ENCODE measurements at regions not wholly inside any gene's neighbourhood (a gene's known extent, or its start where the extent isn't known, plus 50 kb on each side); places are given as distances from the start of the nearest gene placed in this dataset.

DNA sequence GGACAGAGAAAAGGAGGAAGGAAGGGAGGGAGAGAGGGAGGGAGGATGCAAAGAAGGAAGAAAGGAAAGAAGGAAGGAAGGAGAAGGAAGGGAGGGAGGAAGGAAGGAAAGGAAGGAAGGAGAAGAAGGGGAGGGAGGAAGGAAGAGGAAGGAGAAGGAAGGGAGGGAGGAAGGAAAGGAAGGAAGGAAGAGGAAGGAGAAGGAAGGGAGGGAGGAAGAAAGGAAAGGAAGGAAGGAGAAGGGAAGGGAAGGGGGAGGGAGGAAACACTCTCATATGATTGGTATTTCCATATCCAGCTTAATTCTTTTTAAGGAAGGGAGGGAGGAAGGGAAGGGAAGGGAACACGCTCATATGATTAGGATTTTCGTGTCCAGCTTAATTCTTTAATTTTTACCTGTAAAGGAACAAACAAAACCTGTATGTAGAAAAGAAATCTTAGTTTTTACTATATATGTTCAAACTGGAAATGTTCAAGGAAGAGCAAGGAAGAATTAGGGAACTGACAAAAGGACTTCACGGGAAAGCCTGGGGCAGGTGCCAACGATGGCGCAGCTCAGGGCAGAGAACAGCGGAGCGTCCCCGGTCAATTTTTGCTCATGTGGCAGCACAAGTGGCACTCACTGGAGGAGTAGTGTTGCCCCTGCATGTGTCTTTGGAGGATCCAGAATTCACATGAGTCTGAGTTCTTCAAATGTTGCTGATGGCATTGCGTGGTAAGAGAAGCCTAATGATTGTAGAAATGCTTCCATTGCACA is 228.6 kb downstream of the ZNF516 start:
- no peaks in the 10 kb centered on the region for H3K27me3 ChIP-seq
- H3K9me3 ChIP-seq, result no peaks in the 10 kb centered on the region
- TF ChIP-seq POLR2AphosphoS5 (IDR thresholded peaks at IDR 0.05; ENCODE audit: insufficient read depth in 1 of 2, low read depth in 1 of 2) (no peak), POLR2A (IDR thresholded peaks at IDR 0.05) (no peak)
- TF ChIP-seq, protein P1, sequence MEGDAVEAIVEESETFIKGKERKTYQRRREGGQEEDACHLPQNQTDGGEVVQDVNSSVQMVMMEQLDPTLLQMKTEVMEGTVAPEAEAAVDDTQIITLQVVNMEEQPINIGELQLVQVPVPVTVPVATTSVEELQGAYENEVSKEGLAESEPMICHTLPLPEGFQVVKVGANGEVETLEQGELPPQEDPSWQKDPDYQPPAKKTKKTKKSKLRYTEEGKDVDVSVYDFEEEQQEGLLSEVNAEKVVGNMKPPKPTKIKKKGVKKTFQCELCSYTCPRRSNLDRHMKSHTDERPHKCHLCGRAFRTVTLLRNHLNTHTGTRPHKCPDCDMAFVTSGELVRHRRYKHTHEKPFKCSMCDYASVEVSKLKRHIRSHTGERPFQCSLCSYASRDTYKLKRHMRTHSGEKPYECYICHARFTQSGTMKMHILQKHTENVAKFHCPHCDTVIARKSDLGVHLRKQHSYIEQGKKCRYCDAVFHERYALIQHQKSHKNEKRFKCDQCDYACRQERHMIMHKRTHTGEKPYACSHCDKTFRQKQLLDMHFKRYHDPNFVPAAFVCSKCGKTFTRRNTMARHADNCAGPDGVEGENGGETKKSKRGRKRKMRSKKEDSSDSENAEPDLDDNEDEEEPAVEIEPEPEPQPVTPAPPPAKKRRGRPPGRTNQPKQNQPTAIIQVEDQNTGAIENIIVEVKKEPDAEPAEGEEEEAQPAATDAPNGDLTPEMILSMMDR (IDR thresholded peaks at IDR 0.05), result no peak
- peaks cover 23% of the 10 kb centered on the region for H3K4me1 ChIP-seq
- peak overlapping the region; percentile 83 for H3K27ac ChIP-seq
- DNase-seq (ENCODE audit: extremely low spot score in 2 of 2), result no peak
- no peaks in the 10 kb centered on the region for H3K36me3 ChIP-seq
- H3K4me3 ChIP-seq, result peak overlapping the region; percentile 18 to 27
- intact Hi-C loops (cut with DNase I), result no loop called here

DNA sequence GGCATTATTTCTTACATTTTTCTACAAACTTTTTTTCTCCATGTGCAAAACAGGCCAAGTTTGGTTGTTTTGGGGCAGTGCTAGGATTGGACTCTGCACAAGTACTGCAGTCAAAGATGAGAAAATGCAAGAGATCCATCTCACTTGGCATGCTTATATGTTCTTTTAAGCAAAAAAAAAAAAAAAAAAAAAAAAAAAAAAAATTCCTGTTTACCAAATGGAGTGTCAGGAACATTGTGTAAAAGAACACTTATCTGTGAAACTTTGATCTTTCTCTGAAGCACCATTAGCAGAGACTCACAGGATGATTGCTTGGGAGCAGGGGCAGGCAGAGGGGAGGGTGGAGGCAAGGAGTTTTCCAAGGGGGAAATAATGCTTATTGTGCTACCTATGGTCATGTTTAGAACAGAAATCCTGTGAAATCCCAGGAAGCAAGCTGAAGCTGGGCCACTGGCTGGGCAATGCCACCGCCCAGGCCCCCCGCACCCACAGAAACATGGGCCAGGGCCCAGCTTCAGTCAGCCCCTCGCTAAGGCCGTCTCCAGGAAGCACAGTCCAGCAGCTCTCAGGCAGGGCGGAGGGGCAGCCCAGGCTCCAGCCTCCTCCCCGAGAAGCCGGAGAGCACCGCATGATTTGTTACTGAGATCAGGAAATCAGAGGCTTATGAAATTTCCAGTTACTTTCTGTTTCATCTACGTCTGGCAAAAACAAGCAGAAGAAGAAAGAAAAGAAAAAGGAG is 229.4 kb downstream of the ZNF516 start:
- DNase-seq (ENCODE audit: extremely low spot score in 2 of 2), result no peak
- peak overlapping the region; percentile 18 to 27 for H3K4me3 ChIP-seq
- TF ChIP-seq POLR2A (IDR thresholded peaks at IDR 0.05), result no peak
- peak in 1 of 2 donors; percentile 65 for TF ChIP-seq POLR2AphosphoS5 (IDR thresholded peaks at IDR 0.05; ENCODE audit: insufficient read depth in 1 of 2, low read depth in 1 of 2)

DNA sequence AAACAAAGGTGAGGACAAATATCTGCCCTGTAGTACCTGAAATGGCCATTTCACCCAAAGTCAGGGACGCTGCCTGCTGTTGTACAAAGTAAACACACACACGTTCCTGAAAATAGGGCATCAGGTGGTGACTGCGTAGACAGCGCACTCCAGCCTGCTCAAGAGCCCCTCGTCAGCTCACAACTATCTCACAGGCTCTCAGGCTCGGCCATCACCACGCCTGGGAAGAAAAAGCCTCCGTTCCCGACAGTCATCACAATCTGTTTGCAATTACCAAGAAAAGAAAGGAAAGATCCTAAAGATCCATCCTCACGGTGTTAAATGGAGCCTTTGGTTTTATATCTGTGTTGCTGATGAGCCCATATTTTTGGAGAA is 230.2 kb downstream of the ZNF516 start:
- intact Hi-C loops (cut with DNase I), result no loop called here
- Histone ChIP-seq H3K4me1 (peaks cover 23% of the 10 kb centered on the region), H3K9me3 (no peaks in the 10 kb centered on the region), H3K27me3 (no peaks in the 10 kb centered on the region), H3K27ac (peak overlapping the region; percentile 83), H3K4me3 (no peak overlapping the region), H3K36me3 (no peaks in the 10 kb centered on the region)
- no peak for TF ChIP-seq POLR2A (IDR thresholded peaks at IDR 0.05)
- TF ChIP-seq POLR2AphosphoS5 (IDR thresholded peaks at IDR 0.05; ENCODE audit: insufficient read depth in 1 of 2, low read depth in 1 of 2), result no peak
- TF ChIP-seq, protein P1 (IDR thresholded peaks at IDR 0.05), result no peak
- DNase-seq (ENCODE audit: extremely low spot score in 2 of 2), result no peak

More for the DNA sequence above, 229.4 kb downstream of the ZNF516 start:
- peaks cover 23% of the 10 kb centered on the region for H3K4me1 ChIP-seq
- intact Hi-C loops (cut with DNase I), result no loop called here
- peak overlapping the region; percentile 83 for H3K27ac ChIP-seq
- H3K36me3 ChIP-seq, result no peaks in the 10 kb centered on the region
- no peaks in the 10 kb centered on the region for H3K9me3 ChIP-seq
- no peaks in the 10 kb centered on the region for H3K27me3 ChIP-seq

DNA sequence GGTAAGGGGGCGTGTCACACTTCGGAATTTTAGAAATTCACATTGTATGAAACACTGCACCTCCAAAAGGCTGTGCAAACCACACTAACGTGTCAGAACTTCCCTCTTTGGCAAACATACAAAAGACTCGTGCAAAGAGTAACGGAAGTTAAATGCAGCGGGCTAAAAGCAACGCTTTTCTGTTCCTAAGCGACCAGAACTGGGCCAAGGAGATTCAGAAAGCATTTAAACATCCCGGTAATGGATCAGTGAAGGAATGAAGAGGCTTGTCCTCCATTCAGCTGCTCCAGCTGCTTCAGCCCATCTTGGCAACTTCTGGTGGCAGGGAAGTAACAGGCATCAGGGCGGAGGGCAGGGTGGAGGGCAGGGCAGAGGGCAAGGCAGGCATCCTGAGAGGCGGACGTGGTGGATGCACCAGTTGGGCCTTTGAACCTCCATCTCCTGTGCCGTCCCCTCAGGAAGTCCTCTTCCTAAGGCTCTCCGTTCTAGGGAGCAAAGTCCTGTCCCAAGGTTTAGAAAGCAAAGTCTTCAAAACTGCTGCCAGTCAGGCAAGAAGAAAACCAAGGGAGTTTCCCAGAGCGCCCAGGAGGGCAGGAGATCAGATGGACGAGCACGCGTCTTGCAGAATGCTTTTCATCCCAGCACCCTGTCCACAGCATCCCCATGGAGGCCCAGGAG is 230.7 kb downstream of the ZNF516 start:
- TF ChIP-seq POLR2A (IDR thresholded peaks at IDR 0.05) (no peak), POLR2AphosphoS5 (IDR thresholded peaks at IDR 0.05; ENCODE audit: insufficient read depth in 1 of 2, low read depth in 1 of 2) (no peak)
- TF ChIP-seq, protein P1 (IDR thresholded peaks at IDR 0.05), result no peak
- H3K27ac ChIP-seq, result peak overlapping the region; percentile 83
- DNase-seq (ENCODE audit: extremely low spot score in 2 of 2), result no peak
- H3K4me3 ChIP-seq, result no peak overlapping the region
- peaks cover 23% of the 10 kb centered on the region for H3K4me1 ChIP-seq
- no peaks in the 10 kb centered on the region for H3K27me3 ChIP-seq
- intact Hi-C loops (cut with DNase I), result no loop called here
- no peaks in the 10 kb centered on the region for H3K9me3 ChIP-seq
- no peaks in the 10 kb centered on the region for H3K36me3 ChIP-seq
